Astrocyte of the spinal cord (primary cell): ENCODE measurements at regions not wholly inside any gene's neighbourhood (a gene's known extent, or its start where the extent isn't known, plus 50 kb on each side); places are given as distances from the start of the nearest gene placed in this dataset.

Source experiments
- DNase-seq: peaks from one replicate; pipeline ENCODE4 v3.0.0; 2011; ENCODE audit warnings: low read depth, low spot score
- H3K4me3 ChIP-seq: 2 replicates; pipeline ENCODE4 v1.5.1; 2011; ENCODE audit warnings: low read depth, mild to moderate bottlenecking, low read length, moderate library complexity
- CTCF ChIP-seq: IDR thresholded peaks from 2 replicates; pipeline ENCODE4 v1.5.1; 2012; ENCODE audit warnings: low read depth, mild to moderate bottlenecking, low read length, inconsistent platforms
- in situ Hi-C: cut with HindIII; loops from 2 replicates; pipeline ENCODE4 v1.10.0; 2017; ENCODE audit warnings: low sequenced_read_pairs

GRCh38 chr1:60564916-60565750, 491.6 kb upstream of the C1orf87 start:
- DNase-seq: peak; percentile 46
- TF ChIP-seq CTCF: no peak
- H3K4me3 ChIP-seq: no peak overlapping the region
- in situ Hi-C loops: no loop called here

GRCh38 chr1:60563777-60564535, 490.4 kb upstream of the C1orf87 start:
- H3K4me3 ChIP-seq: no peak overlapping the region
- in situ Hi-C loops: no loop called here
- DNase-seq: no peak
- TF ChIP-seq CTCF: no peak

- in situ Hi-C loops: no loop called here
- H3K4me3 ChIP-seq: no peak overlapping the region
- no peak for TF ChIP-seq CTCF
- DNase-seq: no peak
Measured at GRCh38 chr1:60562740-60563139, 489.2 kb upstream of the C1orf87 start.

DNA sequence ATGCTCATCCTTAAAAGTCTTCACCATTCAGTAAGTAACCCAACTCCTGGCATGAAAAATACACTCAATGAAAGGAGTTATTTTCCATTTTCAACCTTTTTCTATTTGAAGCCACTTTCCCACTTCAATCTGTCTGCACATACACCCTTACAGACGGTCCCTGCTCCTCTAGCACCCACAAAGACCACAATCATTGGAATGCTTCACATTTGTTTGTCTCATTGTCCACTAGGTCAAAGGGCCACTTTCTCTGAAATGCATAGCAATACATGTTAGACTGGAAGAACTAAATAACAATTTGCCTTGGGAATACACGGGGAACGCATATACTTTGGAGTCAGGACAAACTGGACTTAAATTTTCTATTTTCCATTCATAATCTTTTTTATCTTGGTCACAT, 487.1 kb upstream of the C1orf87 start:
- TF ChIP-seq CTCF: no peak
- no peak overlapping the region for H3K4me3 ChIP-seq
- DNase-seq: no peak
- in situ Hi-C loops: no loop called here

GRCh38 chr1:60558236-60558635, 484.7 kb upstream of the C1orf87 start:
- TF ChIP-seq CTCF: no peak
- in situ Hi-C loops: no loop called here
- DNase-seq: no peak
- H3K4me3 ChIP-seq: no peak overlapping the region

DNA sequence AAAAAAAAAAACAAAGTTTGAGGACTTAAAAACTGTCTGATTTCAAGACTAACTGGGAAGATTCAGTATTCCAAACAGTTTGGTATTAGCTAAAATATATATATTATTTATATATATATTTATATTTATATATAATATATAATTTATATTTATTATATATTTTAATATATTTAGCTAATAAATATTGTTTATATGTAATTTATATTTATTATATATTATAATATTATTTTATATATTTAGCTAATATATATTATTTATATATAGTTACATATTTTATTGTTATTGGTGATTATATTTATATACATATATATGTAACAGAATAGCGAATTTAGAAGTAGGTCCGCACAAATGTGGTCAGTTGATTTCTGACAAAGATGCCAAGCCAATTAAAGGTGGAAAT, 480.2 kb upstream of the C1orf87 start:
- H3K4me3 ChIP-seq: no peak overlapping the region
- in situ Hi-C loops: no loop called here
- no peak for TF ChIP-seq CTCF
- DNase-seq: no peak
